ENCODE measurements at regions not wholly inside any gene's neighbourhood (a gene's known extent, or its start where the extent isn't known, plus 50 kb on each side); places are given as distances from the start of the nearest gene placed in this dataset.

DNA sequence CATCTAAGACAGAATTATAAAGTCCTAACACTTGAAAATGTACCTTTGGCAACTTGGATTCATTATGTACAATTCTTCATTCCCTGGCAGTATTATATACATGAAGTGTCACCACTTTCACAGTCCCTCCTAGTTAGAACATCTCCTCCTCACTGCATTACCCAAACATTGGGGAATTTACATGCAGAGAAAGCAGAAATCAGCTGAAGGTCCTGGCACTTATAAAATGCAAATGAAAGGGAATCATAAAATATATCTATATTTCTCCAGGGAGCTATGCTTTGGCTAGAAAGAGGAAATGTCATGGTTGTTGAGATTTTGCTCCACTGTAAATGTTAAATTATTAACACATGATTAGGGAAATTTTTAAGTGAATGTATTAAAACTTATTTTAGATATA is 835.6 kb upstream of the SLIT2 start:
- no peak for TF ChIP-seq POLR2A (IDR thresholded peaks at IDR 0.05)
- TF ChIP-seq, protein P1, sequence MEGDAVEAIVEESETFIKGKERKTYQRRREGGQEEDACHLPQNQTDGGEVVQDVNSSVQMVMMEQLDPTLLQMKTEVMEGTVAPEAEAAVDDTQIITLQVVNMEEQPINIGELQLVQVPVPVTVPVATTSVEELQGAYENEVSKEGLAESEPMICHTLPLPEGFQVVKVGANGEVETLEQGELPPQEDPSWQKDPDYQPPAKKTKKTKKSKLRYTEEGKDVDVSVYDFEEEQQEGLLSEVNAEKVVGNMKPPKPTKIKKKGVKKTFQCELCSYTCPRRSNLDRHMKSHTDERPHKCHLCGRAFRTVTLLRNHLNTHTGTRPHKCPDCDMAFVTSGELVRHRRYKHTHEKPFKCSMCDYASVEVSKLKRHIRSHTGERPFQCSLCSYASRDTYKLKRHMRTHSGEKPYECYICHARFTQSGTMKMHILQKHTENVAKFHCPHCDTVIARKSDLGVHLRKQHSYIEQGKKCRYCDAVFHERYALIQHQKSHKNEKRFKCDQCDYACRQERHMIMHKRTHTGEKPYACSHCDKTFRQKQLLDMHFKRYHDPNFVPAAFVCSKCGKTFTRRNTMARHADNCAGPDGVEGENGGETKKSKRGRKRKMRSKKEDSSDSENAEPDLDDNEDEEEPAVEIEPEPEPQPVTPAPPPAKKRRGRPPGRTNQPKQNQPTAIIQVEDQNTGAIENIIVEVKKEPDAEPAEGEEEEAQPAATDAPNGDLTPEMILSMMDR (IDR thresholded peaks at IDR 0.05): no peak
- TF ChIP-seq POLR2AphosphoS5 (IDR thresholded peaks at IDR 0.05): no peak
